GM19452 (cell line): ENCODE measurements at regions not wholly inside any gene's neighbourhood (a gene's known extent, or its start where the extent isn't known, plus 50 kb on each side); places are given as distances from the start of the nearest gene placed in this dataset.

Source experiments
- ATAC-seq: cut with Tn5 transposase; IDR thresholded peaks from one replicate; pipeline ENCODE4 v1.9.1; 2021; ENCODE audit not compliant: unreplicated experiment

- no peak for ATAC-seq
Measured at GRCh38 chr14:75333606-75334548, 55.2 kb downstream of the FOS start.

GRCh38 chr14:75334549-75335051, 56.0 kb downstream of the FOS start:
- no peak for ATAC-seq

- ATAC-seq, result no peak
Measured at GRCh38 chr14:75335571-75335970, 56.9 kb downstream of the FOS start.

- ATAC-seq, result no peak
Measured at GRCh38 chr14:75338398-75338797, 59.8 kb downstream of the FOS start.

GRCh38 chr14:75339059-75339458, 60.4 kb downstream of the FOS start:
- ATAC-seq, result no peak

GRCh38 chr14:75340921-75341320, 62.3 kb downstream of the FOS start:
- no peak for ATAC-seq

- no peak for ATAC-seq
Measured at GRCh38 chr14:75341620-75342019, 63.0 kb downstream of the FOS start.

- peak; percentile 72 for ATAC-seq
Measured at GRCh38 chr14:75342762-75343599, 64.4 kb downstream of the FOS start.

- ATAC-seq, result no peak
Measured at GRCh38 chr14:75343911-75344310, 65.3 kb downstream of the FOS start.

- no peak for ATAC-seq
Measured at GRCh38 chr14:75344411-75344810, 65.8 kb downstream of the FOS start.

GRCh38 chr14:75350505-75351060, 72.0 kb downstream of the FOS start:
- ATAC-seq, result no peak

GRCh38 chr14:75359098-75359497, 68.7 kb upstream of the JDP2 start:
- ATAC-seq, result no peak

- no peak for ATAC-seq
Measured at GRCh38 chr14:75361041-75361440, 66.8 kb upstream of the JDP2 start.

- no peak for ATAC-seq
Measured at GRCh38 chr14:75361751-75362433, 65.9 kb upstream of the JDP2 start.

- ATAC-seq, result no peak
Measured at GRCh38 chr14:75363130-75363529, 64.7 kb upstream of the JDP2 start.

- ATAC-seq, result no peak
Measured at GRCh38 chr14:75363570-75364227, 64.1 kb upstream of the JDP2 start.

- no peak for ATAC-seq
Measured at GRCh38 chr14:75365116-75365515, 62.7 kb upstream of the JDP2 start.

GRCh38 chr14:75366963-75367362, 60.9 kb upstream of the JDP2 start:
- ATAC-seq, result no peak

GRCh38 chr14:75368333-75368732, 59.5 kb upstream of the JDP2 start:
- no peak for ATAC-seq

GRCh38 chr14:75369506-75369905, 58.3 kb upstream of the JDP2 start:
- ATAC-seq, result no peak
